Upper lobe of left lung (tissue), 4 donors: ENCODE measurements at regions not wholly inside any gene's neighbourhood (a gene's known extent, or its start where the extent isn't known, plus 50 kb on each side); places are given as distances from the start of the nearest gene placed in this dataset.

Experiments
- CTCF ChIP-seq, 6 experiments: fragments of 450-650 bp in 4 of 6; fragments of 200-600 bp in 2 of 6; sonication (generic) in 2 of 6; IDR thresholded peaks; one replicate each; pipeline ENCODE4 v1.5.1; 2016 to 2019; ENCODE audit warnings: antibody characterized with exemption in 6 of 6
- POLR2A ChIP-seq, 4 donors: fragments of 450-650 bp; IDR thresholded peaks; one replicate each; pipeline ENCODE4 v1.5.1; 2016 to 2017; ENCODE audit warnings: antibody characterized with exemption in 4 of 4, mild to moderate bottlenecking in 2 of 4
- POLR2AphosphoS5 ChIP-seq, 2 donors: sonication (generic); formaldehyde crosslinking; IDR thresholded peaks; one replicate each; pipeline ENCODE4 v1.5.1; 2017; ENCODE audit warnings: antibody characterized with exemption in 2 of 2

- no peak for TF ChIP-seq CTCF (IDR thresholded peaks at IDR 0.05)
- TF ChIP-seq POLR2A (IDR thresholded peaks at IDR 0.05), result no peak
- TF ChIP-seq POLR2AphosphoS5 (IDR thresholded peaks at IDR 0.05), result no peak
These were observed 205.7 kb downstream of the ZIC5 start for GRCh38 chr13:99765869-99766268.
